ENCODE measurements at regions not wholly inside any gene's neighbourhood (a gene's known extent, or its start where the extent isn't known, plus 50 kb on each side); places are given as distances from the start of the nearest gene placed in this dataset.

- DNase-seq, result no peak
These were observed 277.4 kb upstream of the PITX2 start for GRCh38 chr4:110900213-110900769.

GRCh38 chr4:110902500-110902899 is 279.6 kb upstream of the PITX2 start:
- no peak for DNase-seq

GRCh38 chr4:110904435-110905065 is 281.7 kb upstream of the PITX2 start:
- DNase-seq, result no peak

- DNase-seq, result no peak
These were observed 282.5 kb upstream of the PITX2 start for GRCh38 chr4:110905367-110905766.

- DNase-seq, result no peak
These were observed 285.0 kb upstream of the PITX2 start for GRCh38 chr4:110907801-110908313.

GRCh38 chr4:110914791-110915190 is 291.9 kb upstream of the PITX2 start:
- DNase-seq, result no peak

- no peak for DNase-seq
These were observed 292.4 kb upstream of the PITX2 start for GRCh38 chr4:110915301-110915700.

- no peak for DNase-seq
These were observed 293.6 kb upstream of the PITX2 start for GRCh38 chr4:110916505-110916904.

- DNase-seq, result no peak
These were observed 295.0 kb upstream of the PITX2 start for GRCh38 chr4:110917835-110918234.

- DNase-seq, result no peak
These were observed 298.1 kb upstream of the PITX2 start for GRCh38 chr4:110920990-110921389.

GRCh38 chr4:110924761-110925160 is 301.9 kb upstream of the PITX2 start:
- DNase-seq, result no peak

- DNase-seq, result no peak
These were observed 304.0 kb upstream of the PITX2 start for GRCh38 chr4:110926841-110927400.

- DNase-seq, result no peak
These were observed 310.5 kb upstream of the PITX2 start for GRCh38 chr4:110933341-110933740.

GRCh38 chr4:110944501-110944900 is 321.6 kb upstream of the PITX2 start:
- no peak for DNase-seq

- DNase-seq, result no peak
These were observed 322.7 kb upstream of the PITX2 start for GRCh38 chr4:110945600-110945999.

GRCh38 chr4:110949542-110949941 is 326.7 kb upstream of the PITX2 start:
- no peak for DNase-seq

- DNase-seq, result no peak
These were observed 327.9 kb upstream of the PITX2 start for GRCh38 chr4:110950731-110951130.

- no peak for DNase-seq
These were observed 330.3 kb upstream of the PITX2 start for GRCh38 chr4:110953191-110953590.

GRCh38 chr4:110953898-110954297 is 331.0 kb upstream of the PITX2 start:
- DNase-seq, result no peak

- no peak for DNase-seq
These were observed 332.9 kb upstream of the PITX2 start for GRCh38 chr4:110955748-110956147.

- DNase-seq, result no peak
These were observed 336.3 kb upstream of the PITX2 start for GRCh38 chr4:110959041-110959643.

- DNase-seq, result no peak
These were observed 338.2 kb upstream of the PITX2 start for GRCh38 chr4:110961066-110961465.

GRCh38 chr4:110962616-110963015 is 339.7 kb upstream of the PITX2 start:
- no peak for DNase-seq

GRCh38 chr4:110963662-110964280 is 340.9 kb upstream of the PITX2 start:
- no peak for DNase-seq
